ENCODE measurements at regions not wholly inside any gene's neighbourhood (a gene's known extent, or its start where the extent isn't known, plus 50 kb on each side); places are given as distances from the start of the nearest gene placed in this dataset.

- no peaks in the 10 kb centered on the region for H3K27me3 ChIP-seq (replicated peaks in 1 of 4; ENCODE audit: control insufficient read depth in 3 of 4, extremely low read depth in 1 of 4, insufficient read depth in 3 of 4, low read length in 3 of 4)
- H3K9ac ChIP-seq (replicated peaks in 1 of 4; ENCODE audit: extremely low read depth in 1 of 4, low read depth in 3 of 4, low read length in 3 of 4), result no peak overlapping the region
- H2BK15ac ChIP-seq (ENCODE audit: low read length), result no peak overlapping the region
- no peak overlapping the region for H3K4me3 ChIP-seq (ENCODE audit: extremely low read depth in 1 of 4, insufficient read depth in 2 of 4, low read depth in 3 of 4, low read length in 4 of 4)
- WGBS, 2 experiments (ENCODE audit: extremely low coverage in 1 of 2, insufficient coverage in 1 of 2, insufficient read length in 1 of 2, insufficient replicate concordance in 2 of 2, low coverage in 1 of 2, low lambda C conversion rate in 2 of 2, missing lambda C conversion rate in 1 of 2), result 95% methylated on average over 2 of the region's 2 CpGs; no CpG with 5 or more reads in 1 of the 2 experiments
- H2BK120ac ChIP-seq (replicated peaks; ENCODE audit: low read depth, low read length), result no peak overlapping the region
- DNase-seq (ENCODE audit: low read depth in 1 of 2, low spot score in 2 of 2) (no peak), FAIRE-seq (no peak)
- H3K4me1 ChIP-seq (replicated peaks in 1 of 4; ENCODE audit: control insufficient read depth in 3 of 4, insufficient read depth in 4 of 4, low read length in 3 of 4), result peaks cover 0 to 2% (median 0%) of the 10 kb centered on the region in 4 experiments; a peak in 1 of 7 replicates
- H4K91ac ChIP-seq (replicated peaks; ENCODE audit: insufficient read length, low read length), result no peak overlapping the region
- no peak overlapping the region for H3K4ac ChIP-seq (replicated peaks; ENCODE audit: insufficient read length, low read depth, low read length)
- no peak overlapping the region for H2BK20ac ChIP-seq (ENCODE audit: low read length)
- no peak overlapping the region for H4K8ac ChIP-seq (ENCODE audit: extremely low read depth, insufficient read depth, low read length)
- no peak overlapping the region for H2AFZ ChIP-seq (ENCODE audit: low read length)
- H3K9me3 ChIP-seq (ENCODE audit: insufficient read depth in 2 of 2, low read depth in 1 of 2, low read length in 1 of 2), result peaks cover 4 to 20% of the 10 kb centered on the region in 2 experiments
- ChIA-PET CTCF (ENCODE audit: partially characterized antibody) (interaction anchor here (0.9 kb wide), 1 partner anchor 41 kb away, joined by 3 read pairs; no protein-coding TSS in a partner anchor), POLR2A (ENCODE audit: partially characterized antibody) (no interaction called here)
- no peak overlapping the region for H3K56ac ChIP-seq (replicated peaks; ENCODE audit: insufficient read length, low read depth, low read length)
- H3K36me3 ChIP-seq (ENCODE audit: control insufficient read depth in 2 of 4, insufficient read depth in 4 of 4, low read length in 3 of 4), result peaks cover 0 to 2% (median 0%) of the 10 kb centered on the region in 4 experiments; a peak in 1 of 8 replicates
- H2BK12ac ChIP-seq (ENCODE audit: low read depth, low read length), result no peak overlapping the region
- no peak overlapping the region for H2BK5ac ChIP-seq (ENCODE audit: low read depth, low read length)
- no peaks in the 10 kb centered on the region for H3K23me2 ChIP-seq (ENCODE audit: low read depth, low read length)
- H3K4me2 ChIP-seq (ENCODE audit: insufficient read depth in 1 of 2, low read depth in 2 of 2, low read length in 2 of 2), result no peak overlapping the region
- H3K14ac ChIP-seq (ENCODE audit: insufficient read length), result no peak overlapping the region
- no peak overlapping the region for H3K27ac ChIP-seq (ENCODE audit: low read depth, low read length)
- H3K79me2 ChIP-seq (ENCODE audit: control insufficient read depth in 1 of 2, insufficient read depth in 2 of 2, low read length in 2 of 2), result no peaks in the 10 kb centered on the region
- H4K20me1 ChIP-seq (replicated peaks in 1 of 2; ENCODE audit: control insufficient read depth in 1 of 2, insufficient read depth in 2 of 2, low read length in 2 of 2), result no peaks in the 10 kb centered on the region
- no peak overlapping the region for H3K23ac ChIP-seq (ENCODE audit: insufficient read length)
- H2AK5ac ChIP-seq (ENCODE audit: low read depth, low read length), result no peak overlapping the region
- TF ChIP-seq HDAC6 (IDR thresholded peaks at IDR 0.05; ENCODE audit: low read depth, low read length), result no peak
- TF ChIP-seq JUN (IDR thresholded peaks at IDR 0.05; ENCODE audit: low read depth, low read length), result no peak
- no peak overlapping the region for H4K5ac ChIP-seq (ENCODE audit: insufficient read length, low read depth, low read length)
- H3K18ac ChIP-seq (ENCODE audit: extremely low read depth, low read length), result no peak overlapping the region
- no peaks in the 10 kb centered on the region for H3K79me1 ChIP-seq (ENCODE audit: low read depth, low read length)
Observed at GRCh38 chr1:95893921-95894320, 659.9 kb downstream of the RWDD3 start.

Measured in H1 (cell line).